Endothelial cell of umbilical vein (primary cell): ENCODE measurements at regions not wholly inside any gene's neighbourhood (a gene's known extent, or its start where the extent isn't known, plus 50 kb on each side); places are given as distances from the start of the nearest gene placed in this dataset.

Source experiments
- BruUV-seq: library from RNA; stranded (reverse); fragments of 400-500 nt; replicated peaks from 2 replicates; lab custom pipeline; 2021; lab: Mats Ljungman, UMichigan
- CTCF ChIA-PET: fragments of 300-600, 350-600 bp; sonication (Branson Sonifier 250); formaldehyde crosslinking; loops from one replicate; lab custom pipeline; 2021; ENCODE audit warnings: antibody characterized with exemption, inconsistent platforms; lab: Charles Lee
- POLR2A ChIA-PET: fragments of 300-600, 350-600 bp; sonication (Branson Sonifier 250); formaldehyde crosslinking; loops from one replicate; lab custom pipeline; 2021; ENCODE audit warnings: antibody characterized with exemption, inconsistent platforms; lab: Charles Lee
- DNase-seq: peaks from one replicate; pipeline ENCODE4 v3.0.0-alpha.2; 2011; ENCODE audit warnings: low read depth, low spot score
- FAIRE-seq: peaks from 2 replicates; lab custom pipeline; 2011; peaks lifted over from hg19 to GRCh38; lab: Jason Lieb, UNC
- H2AFZ ChIP-seq: 2 replicates; pipeline ENCODE4 v1.6.0; 2012; ENCODE audit warnings: low read depth, low read length, control low read depth, inconsistent platforms
- H3K27ac ChIP-seq: 2 replicates; pipeline ENCODE4 v1.5.1; 2011; ENCODE audit warnings: low read depth, mild to moderate bottlenecking, control low read depth, low read length, moderate library complexity; ENCODE audit not compliant: insufficient read depth
- H3K27me3 ChIP-seq, 2 experiments: 2 replicates each; pipeline versions ENCODE4 v1.6.0 to v1.6.1; 2011; ENCODE audit warnings: low read length in 2 of 2, mixed read lengths in 1 of 2; ENCODE audit not compliant: control insufficient read depth in 2 of 2, insufficient read depth in 2 of 2
- H3K36me3 ChIP-seq, 2 experiments: 2 replicates in 1 of 2; 3 replicates in 1 of 2; pipeline ENCODE4 v1.5.1; 2011; ENCODE audit warnings: low read length in 2 of 2, mild to moderate bottlenecking in 1 of 2, moderate library complexity in 1 of 2; ENCODE audit not compliant: control insufficient read depth in 2 of 2, insufficient read depth in 2 of 2; ENCODE audit errors: extremely low read depth in 1 of 2
- H3K4me1 ChIP-seq: 3 replicates; pipeline ENCODE4 v1.5.1; 2011; ENCODE audit warnings: mild to moderate bottlenecking, low read length; ENCODE audit not compliant: control insufficient read depth, insufficient read depth; ENCODE audit errors: extremely low read depth
- H3K4me2 ChIP-seq: 2 replicates; pipeline ENCODE4 v1.6.1; 2011; ENCODE audit warnings: low read length, control low read depth, mixed read lengths; ENCODE audit not compliant: insufficient read depth
- H3K4me3 ChIP-seq, 3 experiments: fragments of 200-600 bp in 1 of 3; sonication (generic), shearing (Covaris generic) in 1 of 3; replicated peaks in 1 of 3; 2 replicates each; pipeline ENCODE4 v1.5.1; 2011 to 2016; ENCODE audit warnings: control low read depth in 3 of 3, low read length in 3 of 3, mild to moderate bottlenecking in 2 of 3, inconsistent platforms in 1 of 3, low read depth in 1 of 3, moderate library complexity in 1 of 3; ENCODE audit not compliant: insufficient read depth in 1 of 3
- H3K79me2 ChIP-seq: 2 replicates; pipeline ENCODE4 v1.6.0; 2012; ENCODE audit warnings: low read length, inconsistent platforms; ENCODE audit not compliant: control insufficient read depth, insufficient read depth
- H3K9ac ChIP-seq: replicated peaks from 2 replicates; pipeline ENCODE3; 2011; ENCODE audit warnings: low read length, control low read depth; ENCODE audit not compliant: insufficient read depth; ENCODE audit errors: extremely low read depth
- H3K9me1 ChIP-seq: replicated peaks from 3 replicates; pipeline ENCODE4 v1.6.0; 2011; ENCODE audit warnings: mild to moderate bottlenecking, low read length; ENCODE audit not compliant: control insufficient read depth, insufficient read depth; ENCODE audit errors: extremely low read depth
- H3K9me3 ChIP-seq: replicated peaks from 2 replicates; pipeline ENCODE4 v1.5.1; 2012; ENCODE audit warnings: low read length, inconsistent platforms; ENCODE audit not compliant: control insufficient read depth, insufficient read depth
- H4K20me1 ChIP-seq: replicated peaks from 2 replicates; pipeline ENCODE3; 2011; ENCODE audit warnings: mild to moderate bottlenecking, low read length; ENCODE audit not compliant: control insufficient read depth, insufficient read depth; ENCODE audit errors: extremely low read depth
- CTCF ChIP-seq, 2 donors: IDR thresholded peaks; 1 replicate in 1 of 2; 2 replicates in 1 of 2; pipeline ENCODE4 v1.5.1; 2011; ENCODE audit warnings: low read length in 2 of 2, mild to moderate bottlenecking in 2 of 2, moderate library complexity in 2 of 2, control low read depth in 1 of 2, inconsistent platforms in 1 of 2, low read depth in 1 of 2; ENCODE audit not compliant: insufficient read depth in 1 of 2; ENCODE audit errors: extremely low read depth in 1 of 2
- EZH2 ChIP-seq: IDR thresholded peaks from 2 replicates; pipeline ENCODE4 v1.6.1; 2012; ENCODE audit warnings: borderline replicate concordance, low read depth, mild to moderate bottlenecking, moderate library complexity, low read length, inconsistent platforms; ENCODE audit not compliant: severe bottlenecking
- FOS ChIP-seq: IDR thresholded peaks from 2 replicates; pipeline ENCODE4 v1.6.1; 2011; ENCODE audit warnings: mild to moderate bottlenecking, low read length, moderate library complexity, borderline replicate concordance; ENCODE audit not compliant: insufficient read depth
- GATA2 ChIP-seq: IDR thresholded peaks from 2 replicates; pipeline ENCODE4 v1.7.0; 2011; ENCODE audit warnings: low read depth, mild to moderate bottlenecking, moderate library complexity, mixed read lengths, low read length; ENCODE audit not compliant: insufficient read length, insufficient read depth
- JUN ChIP-seq: IDR thresholded peaks from 2 replicates; pipeline ENCODE4 v1.6.1; 2011; ENCODE audit warnings: borderline replicate concordance, low read depth; ENCODE audit not compliant: insufficient read length, insufficient read depth
- MYC ChIP-seq: IDR thresholded peaks from one replicate; pipeline ENCODE4 v1.6.1; 2011; ENCODE audit warnings: mild to moderate bottlenecking, low read depth, low read length
- POLR2A ChIP-seq: IDR thresholded peaks from 2 replicates; pipeline ENCODE4 v1.6.1; 2012; ENCODE audit warnings: low read depth, mild to moderate bottlenecking, control low read depth, low read length
- POLR2AphosphoS5 ChIP-seq: IDR thresholded peaks from 2 replicates; pipeline ENCODE4 v1.6.1; 2012; ENCODE audit warnings: low read depth, mild to moderate bottlenecking, control low read depth, low read length, moderate library complexity; ENCODE audit not compliant: insufficient read depth
- dilution Hi-C: fragments of 300-500 bp; cut with MboI; formaldehyde crosslinking; loops from one replicate; pipeline ENCODE4 v1.15.0; 2019; ENCODE audit warnings: low sequenced_read_pairs; ENCODE audit not compliant: extremely low pct_ligation_motif_present
- intact Hi-C: fragments of 100-400 bp; cut with micrococcal nuclease; formaldehyde crosslinking; loops from one replicate; pipeline ENCODE4 v1.10.0; 2022
- TF ChIP-seq, protein P1 (sequence below): IDR thresholded peaks from 2 replicates; pipeline ENCODE4 v1.6.1; 2011; ENCODE audit not compliant: insufficient read depth, insufficient read length

- ChIA-PET CTCF (interaction anchor here (1.0 to 2.5 kb wide), 4 partner anchors 10 to 105 kb away, joined by 3 to 13 read pairs (median 5); no protein-coding TSS in a partner anchor), POLR2A (no interaction called here)
- H3K27ac ChIP-seq, result no peak overlapping the region
- no peak for TF ChIP-seq CTCF (IDR thresholded peaks at IDR 0.05; ENCODE audit: extremely low read depth in 1 of 2, insufficient read depth in 1 of 2, low read depth in 1 of 2, low read length in 2 of 2)
- TF ChIP-seq GATA2, result no peak
- TF ChIP-seq MYC, result no peak
- TF ChIP-seq POLR2A, result no peak
- TF ChIP-seq, protein P1, sequence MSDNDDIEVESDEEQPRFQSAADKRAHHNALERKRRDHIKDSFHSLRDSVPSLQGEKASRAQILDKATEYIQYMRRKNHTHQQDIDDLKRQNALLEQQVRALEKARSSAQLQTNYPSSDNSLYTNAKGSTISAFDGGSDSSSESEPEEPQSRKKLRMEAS, result no peak
- no peak for TF ChIP-seq POLR2AphosphoS5
- no peak for TF ChIP-seq FOS
- no peak for TF ChIP-seq JUN
- TF ChIP-seq EZH2, result no peak
- FAIRE-seq (no peak), DNase-seq (no peak)
- H3K4me2 ChIP-seq, result no peak overlapping the region
- no peak overlapping the region for H3K4me3 ChIP-seq
- H3K4me1 ChIP-seq, result peaks cover 10% of the 10 kb centered on the region
- peaks cover 11% of the 10 kb centered on the region for H4K20me1 ChIP-seq
- H3K9me1 ChIP-seq, result no peaks in the 10 kb centered on the region
- H3K36me3 ChIP-seq, result no peaks in the 10 kb centered on the region
- H3K27me3 ChIP-seq, result no peaks in the 10 kb centered on the region
- dilution Hi-C loops (no loop called here), intact Hi-C loops (no loop called here)
- H2AFZ ChIP-seq, result no peak overlapping the region
- H3K9me3 ChIP-seq, result no peaks in the 10 kb centered on the region
- no peak overlapping the region for H3K9ac ChIP-seq
- no TSS peak for BruUV-seq
- peaks cover 53% of the 10 kb centered on the region for H3K79me2 ChIP-seq
Observed at GRCh38 chr6:56745971-56746370, 103.3 kb upstream of the DST start.
